Neuron (in vitro differentiated cells): ENCODE measurements at regions not wholly inside any gene's neighbourhood (a gene's known extent, or its start where the extent isn't known, plus 50 kb on each side); places are given as distances from the start of the nearest gene placed in this dataset.

ENCODE experiments used
- H2AFZ ChIP-seq: one replicate; pipeline ENCODE4 v1.6.1; 2013; ENCODE audit warnings: low read depth, mild to moderate bottlenecking, inconsistent platforms, low read length, moderate library complexity
- H3K27me3 ChIP-seq: one replicate; pipeline ENCODE4 v1.6.1; 2013; ENCODE audit warnings: low read length; ENCODE audit not compliant: insufficient read depth
- H3K36me3 ChIP-seq: one replicate; pipeline ENCODE4 v1.6.1; 2013; ENCODE audit warnings: low read length; ENCODE audit not compliant: insufficient read depth
- H3K4me1 ChIP-seq: one replicate; pipeline ENCODE4 v1.6.1; 2013; ENCODE audit warnings: low read length; ENCODE audit not compliant: insufficient read depth
- H3K4me3 ChIP-seq: 2 replicates; pipeline ENCODE4 v1.5.1; 2013; ENCODE audit warnings: mild to moderate bottlenecking, low read length, moderate library complexity
- H3K9me3 ChIP-seq: one replicate; pipeline ENCODE4 v1.6.1; 2013; ENCODE audit warnings: low read length

DNA sequence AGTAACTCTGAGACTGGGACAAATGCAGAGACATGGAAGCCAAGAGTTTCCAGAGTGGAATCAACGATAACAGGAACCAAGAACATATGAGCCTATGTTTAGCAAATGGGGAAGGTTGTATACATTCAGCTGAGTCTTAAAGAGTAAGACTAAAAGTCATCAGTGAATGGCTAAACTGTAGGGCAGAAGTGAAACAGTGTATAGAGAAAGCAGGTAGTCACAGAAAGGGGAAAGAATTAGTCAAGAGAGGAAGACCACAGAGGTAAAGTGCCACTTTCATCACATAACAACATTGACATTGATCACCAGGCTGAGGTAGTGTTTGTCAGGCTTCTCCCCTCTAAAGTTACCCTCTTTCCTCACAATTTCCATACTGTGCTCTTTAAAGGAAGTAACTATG, 306.5 kb upstream of the SPTLC3 start:
- Histone ChIP-seq H3K4me3 (no peak overlapping the region), H3K27me3 (no peaks in the 10 kb centered on the region), H2AFZ (no peak overlapping the region), H3K9me3 (no peaks in the 10 kb centered on the region), H3K4me1 (no peaks in the 10 kb centered on the region), H3K36me3 (no peaks in the 10 kb centered on the region)

DNA sequence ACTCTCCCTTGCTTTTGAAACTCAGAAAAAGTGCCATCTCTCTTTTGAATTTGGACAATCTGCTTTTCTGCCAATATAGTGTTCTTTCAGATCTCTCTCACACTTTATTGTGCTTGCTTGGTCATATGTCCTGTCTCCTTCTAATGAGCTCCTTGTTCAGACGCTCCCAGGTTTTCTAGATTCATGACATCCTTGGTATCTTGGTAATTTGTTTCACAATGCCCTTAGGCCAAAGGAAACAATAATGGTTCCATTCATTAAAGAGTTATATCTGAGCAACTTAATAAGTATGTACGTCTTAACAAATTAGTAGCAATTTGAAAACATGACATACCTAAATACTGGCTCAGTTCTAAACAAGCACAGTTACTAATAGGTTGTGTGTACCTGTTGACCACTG, 293.4 kb upstream of the SPTLC3 start:
- no peaks in the 10 kb centered on the region for H3K36me3 ChIP-seq
- H3K27me3 ChIP-seq, result no peaks in the 10 kb centered on the region
- no peaks in the 10 kb centered on the region for H3K4me1 ChIP-seq
- H3K4me3 ChIP-seq, result no peak overlapping the region
- no peaks in the 10 kb centered on the region for H3K9me3 ChIP-seq
- H2AFZ ChIP-seq, result no peak overlapping the region

GRCh38 chr20:12715991-12716680, 292.6 kb upstream of the SPTLC3 start:
- H3K27me3 ChIP-seq, result no peaks in the 10 kb centered on the region
- H3K4me3 ChIP-seq, result no peak overlapping the region
- H3K9me3 ChIP-seq, result no peaks in the 10 kb centered on the region
- H2AFZ ChIP-seq, result no peak overlapping the region
- H3K4me1 ChIP-seq, result no peaks in the 10 kb centered on the region
- no peaks in the 10 kb centered on the region for H3K36me3 ChIP-seq

DNA sequence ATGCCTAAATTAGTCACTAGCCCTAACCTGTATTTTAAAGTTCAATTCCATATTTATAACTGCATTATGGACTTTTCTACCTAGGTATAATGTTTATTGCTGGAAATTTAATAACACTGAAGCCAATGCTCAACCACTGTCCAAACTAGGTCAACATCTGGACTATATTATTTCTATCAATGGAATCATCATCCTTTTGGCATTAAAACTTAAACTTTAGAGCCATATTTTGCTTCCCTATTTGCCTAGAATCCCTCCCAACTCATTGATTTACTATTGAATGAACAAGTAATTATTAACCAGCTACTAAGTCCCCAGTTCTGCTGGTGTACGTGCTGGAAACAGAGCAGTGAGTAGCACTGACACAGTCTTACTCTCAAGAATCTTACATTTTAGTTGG, 291.7 kb upstream of the SPTLC3 start:
- no peaks in the 10 kb centered on the region for H3K4me1 ChIP-seq
- H3K36me3 ChIP-seq, result no peaks in the 10 kb centered on the region
- H3K27me3 ChIP-seq, result no peaks in the 10 kb centered on the region
- no peaks in the 10 kb centered on the region for H3K9me3 ChIP-seq
- H2AFZ ChIP-seq, result no peak overlapping the region
- no peak overlapping the region for H3K4me3 ChIP-seq

DNA sequence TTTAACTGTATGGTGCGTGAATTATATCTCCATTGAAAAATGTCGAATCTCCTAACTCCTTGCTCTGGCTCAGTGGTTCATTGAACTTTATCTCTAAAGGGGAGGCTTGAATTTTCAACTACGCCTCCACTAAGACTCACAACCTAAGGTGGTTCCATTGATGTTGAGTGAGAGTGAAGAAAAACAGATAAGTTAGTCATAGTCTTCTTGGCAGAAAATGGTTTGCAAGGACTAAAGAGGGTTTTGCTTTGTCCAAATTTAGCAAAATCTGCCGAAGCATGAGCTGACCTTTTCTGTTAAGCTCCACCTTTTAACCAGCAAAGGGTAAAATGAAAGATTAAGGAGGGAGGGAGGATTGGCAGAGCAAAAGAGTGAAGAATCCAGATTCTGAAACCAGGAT, 290.2 kb upstream of the SPTLC3 start:
- Histone ChIP-seq H3K9me3 (no peaks in the 10 kb centered on the region), H2AFZ (no peak overlapping the region), H3K4me3 (no peak overlapping the region), H3K36me3 (no peaks in the 10 kb centered on the region), H3K4me1 (no peaks in the 10 kb centered on the region), H3K27me3 (no peaks in the 10 kb centered on the region)

GRCh38 chr20:12721636-12722035, 287.1 kb upstream of the SPTLC3 start:
- no peak overlapping the region for H3K4me3 ChIP-seq
- no peaks in the 10 kb centered on the region for H3K36me3 ChIP-seq
- no peaks in the 10 kb centered on the region for H3K27me3 ChIP-seq

GRCh38 chr20:12722091-12722490, 286.7 kb upstream of the SPTLC3 start:
- no peak overlapping the region for H3K4me3 ChIP-seq
- no peaks in the 10 kb centered on the region for H3K36me3 ChIP-seq
- no peaks in the 10 kb centered on the region for H3K4me1 ChIP-seq
- H3K27me3 ChIP-seq, result no peaks in the 10 kb centered on the region
- H2AFZ ChIP-seq, result no peak overlapping the region
- no peaks in the 10 kb centered on the region for H3K9me3 ChIP-seq

More at GRCh38 chr20:12721636-12722035, 287.1 kb upstream of the SPTLC3 start:
- H3K9me3 ChIP-seq, result no peaks in the 10 kb centered on the region
- H3K4me1 ChIP-seq, result no peaks in the 10 kb centered on the region
- no peak overlapping the region for H2AFZ ChIP-seq

GRCh38 chr20:12723811-12724210, 285.0 kb upstream of the SPTLC3 start:
- no peak overlapping the region for H3K4me3 ChIP-seq
- no peaks in the 10 kb centered on the region for H3K4me1 ChIP-seq
- no peaks in the 10 kb centered on the region for H3K36me3 ChIP-seq

DNA sequence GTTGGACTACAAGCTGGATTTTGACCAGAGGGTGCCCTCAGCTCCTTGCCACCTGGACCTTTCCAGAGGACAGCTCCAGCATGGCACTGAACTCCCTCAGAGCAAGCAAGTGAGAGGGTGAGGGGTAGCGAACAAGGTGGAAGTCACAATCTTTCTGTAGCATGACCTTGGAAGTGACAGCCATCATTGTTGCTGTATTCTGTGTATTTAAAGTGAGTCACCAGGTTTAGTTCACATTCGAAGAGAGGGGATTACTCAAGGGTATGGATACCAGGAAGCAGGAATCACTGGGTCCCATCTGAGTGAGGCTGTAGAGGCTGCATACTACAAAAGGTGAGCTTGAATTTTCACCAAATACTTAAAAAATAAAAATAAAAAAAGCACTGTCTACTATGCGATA, 280.0 kb upstream of the SPTLC3 start:
- no peaks in the 10 kb centered on the region for H3K4me1 ChIP-seq
- no peaks in the 10 kb centered on the region for H3K27me3 ChIP-seq
- no peak overlapping the region for H2AFZ ChIP-seq
- H3K36me3 ChIP-seq, result no peaks in the 10 kb centered on the region
- H3K4me3 ChIP-seq, result no peak overlapping the region
- no peaks in the 10 kb centered on the region for H3K9me3 ChIP-seq

More at GRCh38 chr20:12723811-12724210, 285.0 kb upstream of the SPTLC3 start:
- Histone ChIP-seq H3K27me3 (no peaks in the 10 kb centered on the region), H3K9me3 (no peaks in the 10 kb centered on the region), H2AFZ (no peak overlapping the region)

- H3K9me3 ChIP-seq, result no peaks in the 10 kb centered on the region
Observed at GRCh38 chr20:12729326-12729725, 279.4 kb upstream of the SPTLC3 start.

GRCh38 chr20:12733811-12734210, 275.0 kb upstream of the SPTLC3 start:
- H2AFZ ChIP-seq, result no peak overlapping the region
- H3K4me1 ChIP-seq, result no peaks in the 10 kb centered on the region
- no peaks in the 10 kb centered on the region for H3K36me3 ChIP-seq
- no peaks in the 10 kb centered on the region for H3K9me3 ChIP-seq
- H3K27me3 ChIP-seq, result no peaks in the 10 kb centered on the region
- H3K4me3 ChIP-seq, result no peak overlapping the region

More at GRCh38 chr20:12729326-12729725, 279.4 kb upstream of the SPTLC3 start:
- no peaks in the 10 kb centered on the region for H3K36me3 ChIP-seq
- H3K27me3 ChIP-seq, result no peaks in the 10 kb centered on the region
- no peak overlapping the region for H3K4me3 ChIP-seq
- no peak overlapping the region for H2AFZ ChIP-seq
- H3K4me1 ChIP-seq, result no peaks in the 10 kb centered on the region

DNA sequence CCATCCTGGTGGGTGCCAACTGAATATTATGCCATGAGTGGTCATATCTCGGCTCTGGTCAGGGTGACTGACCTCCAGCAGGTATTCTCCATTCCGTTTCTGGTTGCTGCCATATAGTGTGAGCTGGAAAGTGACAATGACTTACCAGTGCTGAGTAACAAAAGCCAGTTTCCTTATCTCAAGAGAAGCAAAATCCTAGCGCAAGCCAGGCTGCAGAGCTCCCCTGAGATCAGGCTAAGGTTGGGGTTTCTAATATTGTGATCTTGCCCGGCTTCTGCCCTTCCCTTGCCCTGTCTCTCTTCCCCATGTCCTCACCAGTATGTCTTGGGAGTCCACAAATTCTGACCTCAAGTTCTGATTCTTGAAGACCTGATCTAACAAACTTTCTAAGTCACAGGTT, 271.3 kb upstream of the SPTLC3 start:
- Histone ChIP-seq H3K27me3 (no peaks in the 10 kb centered on the region), H3K36me3 (no peaks in the 10 kb centered on the region), H3K4me1 (no peaks in the 10 kb centered on the region), H2AFZ (no peak overlapping the region), H3K4me3 (no peak overlapping the region), H3K9me3 (no peaks in the 10 kb centered on the region)

DNA sequence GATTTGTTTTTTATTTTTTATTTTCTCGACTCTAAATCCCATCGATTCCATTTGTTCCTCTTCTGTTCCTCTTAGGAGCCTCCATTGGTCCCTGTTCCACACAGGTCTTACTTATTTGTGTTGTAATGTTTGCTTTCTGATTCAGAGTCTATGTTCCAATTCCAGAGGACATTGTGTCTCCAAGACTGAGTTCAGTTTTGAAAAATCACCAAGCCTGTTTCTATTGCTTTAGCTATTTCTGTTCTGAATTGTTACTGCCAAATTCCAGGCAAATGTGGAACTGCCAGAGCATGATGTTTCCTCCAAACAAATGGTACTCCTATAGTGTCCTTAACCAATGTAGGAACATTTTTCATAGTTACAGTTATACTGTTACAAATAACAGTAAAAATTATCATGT, 270.9 kb upstream of the SPTLC3 start:
- Histone ChIP-seq H3K4me1 (no peaks in the 10 kb centered on the region), H3K4me3 (no peak overlapping the region), H3K27me3 (no peaks in the 10 kb centered on the region), H3K9me3 (no peaks in the 10 kb centered on the region), H3K36me3 (no peaks in the 10 kb centered on the region), H2AFZ (no peak overlapping the region)

DNA sequence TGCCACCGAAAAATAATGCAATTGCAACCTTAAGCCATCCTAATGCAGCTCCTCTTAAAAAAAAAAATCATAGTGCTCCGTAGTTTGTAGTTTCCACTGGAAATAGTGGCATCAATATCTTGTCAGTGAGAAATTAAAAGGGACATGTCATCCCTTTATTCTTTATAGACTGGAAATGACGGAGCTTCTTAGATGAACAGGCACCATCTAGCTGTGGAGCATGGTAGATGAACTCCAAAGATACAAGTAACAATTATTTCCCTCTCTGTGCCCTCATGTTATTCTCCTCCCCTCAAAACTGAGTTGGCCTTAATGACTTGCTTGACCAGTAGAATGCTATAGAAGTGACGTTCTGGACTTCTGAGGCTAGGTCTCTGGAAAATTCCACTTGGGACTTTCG, 268.1 kb upstream of the SPTLC3 start:
- Histone ChIP-seq H2AFZ (no peak overlapping the region), H3K4me3 (no peak overlapping the region), H3K27me3 (no peaks in the 10 kb centered on the region), H3K36me3 (no peaks in the 10 kb centered on the region), H3K9me3 (no peaks in the 10 kb centered on the region), H3K4me1 (no peaks in the 10 kb centered on the region)
